ENCODE measurements at regions not wholly inside any gene's neighbourhood (a gene's known extent, or its start where the extent isn't known, plus 50 kb on each side); places are given as distances from the start of the nearest gene placed in this dataset.

- TF ChIP-seq CTCF (IDR thresholded peaks at IDR 0.05): no peak
- TF ChIP-seq EZH2 (IDR thresholded peaks at IDR 0.05): no peak
- TF ChIP-seq EZH2phosphoT487 (IDR thresholded peaks at IDR 0.05): no peak
Measured at GRCh38 chr7:26560526-26561256, 269.0 kb downstream of the SNX10 start.

All from neural progenitor cell (in vitro differentiated cells).